K562 (cell line): ENCODE measurements at regions not wholly inside any gene's neighbourhood (a gene's known extent, or its start where the extent isn't known, plus 50 kb on each side); places are given as distances from the start of the nearest gene placed in this dataset.

ENCODE experiments used
- CEBPG ChIP-seq, 3 experiments: fragments of 200-800 bp in 1 of 3; sonication (Bioruptor generic) in 1 of 3; sonication (generic) in 1 of 3; formaldehyde crosslinking in 1 of 3; IDR thresholded peaks in 2 of 3; conservative IDR thresholded peaks in 1 of 3; 2 replicates each; pipeline versions ENCODE4 v1.6.1 to v1.8.0; 2016 to 2022; ENCODE audit warnings: missing compliant biosample characterization in 2 of 3, missing genetic modification characterization in 2 of 3, mild to moderate bottlenecking in 1 of 3, missing genetic modification reagents in 1 of 3
- CTCF ChIP-seq, 3 experiments: IDR thresholded peaks in 2 of 3; conservative IDR thresholded peaks in 1 of 3; 2 replicates each; pipeline ENCODE4 v1.5.1; 2011 to 2012; ENCODE audit warnings: low read length in 3 of 3, mild to moderate bottlenecking in 3 of 3, control low read depth in 2 of 3, improper control_type of control experiment in 1 of 3, inconsistent platforms in 1 of 3, low read depth in 1 of 3, mixed read lengths in 1 of 3, moderate library complexity in 1 of 3; ENCODE audit not compliant: insufficient read depth in 2 of 3
- CUX1 ChIP-seq: fragments of 200-800 bp; sonication (Bioruptor generic); IDR thresholded peaks from 2 replicates; pipeline ENCODE4 v1.6.1; 2016; ENCODE audit warnings: missing genetic modification characterization, missing compliant biosample characterization
- DACH1 ChIP-seq: fragments of 450-650 bp; IDR thresholded peaks from 2 replicates; pipeline ENCODE4 v1.6.1; 2018; ENCODE audit not compliant: partially characterized antibody
- POLR2AphosphoS5 ChIP-seq: IDR thresholded peaks from 2 replicates; pipeline ENCODE4 v1.6.1; 2011; ENCODE audit warnings: mild to moderate bottlenecking, low read depth, low read length, moderate library complexity; ENCODE audit not compliant: control insufficient read depth, insufficient read depth
- TSHZ1 ChIP-seq: fragments of 250-450 bp; sonication (Bioruptor Pico); IDR thresholded peaks from 2 replicates; pipeline ENCODE4 v1.4.0; 2020; ENCODE audit warnings: mild to moderate bottlenecking, moderate library complexity
- USF2 ChIP-seq: sonication (generic); formaldehyde crosslinking; IDR thresholded peaks from 2 replicates; pipeline ENCODE4 v1.5.0; 2020; ENCODE audit warnings: missing genetic modification reagents
- ZBTB33 ChIP-seq: sonication (generic); formaldehyde crosslinking; IDR thresholded peaks from 2 replicates; pipeline ENCODE4 v1.8.1; 2023; ENCODE audit warnings: mild to moderate bottlenecking, missing genetic modification reagents

- TF ChIP-seq DACH1 = no peak
- TF ChIP-seq TSHZ1 (CRISPR knock-in tag) = no peak
- peak; percentile 31 to 67 (median 47); a peak in 5 of 6 replicates for TF ChIP-seq CTCF (IDR thresholded peaks at IDR 0.05 in 2 of 3, conservative IDR thresholded peaks at IDR 0.05 in 1 of 3; ENCODE audit: insufficient read depth in 2 of 3, low read depth in 1 of 3, low read length in 3 of 3)
- TF ChIP-seq CUX1 (CRISPR knock-in tag) = no peak
- TF ChIP-seq POLR2AphosphoS5 = no peak
- TF ChIP-seq USF2 (CRISPR knock-in tag) = no peak
- no peak for TF ChIP-seq CEBPG (CRISPR knock-in tag; IDR thresholded peaks at IDR 0.05)
- no peak for TF ChIP-seq CEBPG (tag; conservative IDR thresholded peaks at IDR 0.05 in 1 of 2, IDR thresholded peaks at IDR 0.05 in 1 of 2)
- TF ChIP-seq ZBTB33 (CRISPR knock-in tag) = no peak
Measured at GRCh38 chr5:107248066-107248695, 422.6 kb downstream of the EFNA5 start.
